Ascending aorta (tissue), 2 donors: ENCODE measurements at regions not wholly inside any gene's neighbourhood (a gene's known extent, or its start where the extent isn't known, plus 50 kb on each side); places are given as distances from the start of the nearest gene placed in this dataset.
"Not testable (repeated sequence)": the region's sequence is repeated elsewhere in the genome, so short reads cannot be mapped to it uniquely, and the experiment has no call there.

Experiments used
- DNase-seq, 2 donors: peaks; one replicate each; pipeline ENCODE4 v3.0.0-alpha.2; 2019; ENCODE audit warnings: low spot score in 2 of 2
- H3K27ac ChIP-seq, 2 donors: fragments of 200-600 bp; sonication (generic); one replicate each; pipeline ENCODE4 v1.5.1; 2016 to 2017; ENCODE audit warnings: mild to moderate bottlenecking in 1 of 2
- H3K27me3 ChIP-seq: fragments of 200-600 bp; sonication (generic); one replicate; pipeline ENCODE4 v1.5.1; 2017
- H3K36me3 ChIP-seq, 2 donors: fragments of 200-600 bp; sonication (generic); one replicate each; pipeline ENCODE4 v1.5.1; 2016
- H3K4me1 ChIP-seq, 2 donors: fragments of 200-600 bp; sonication (generic); one replicate each; pipeline ENCODE4 v1.5.1; 2016 to 2017; ENCODE audit warnings: mild to moderate bottlenecking in 1 of 2
- H3K4me3 ChIP-seq, 2 donors: fragments of 200-600 bp; sonication (generic); one replicate each; pipeline ENCODE4 v1.5.1; 2016 to 2017; ENCODE audit warnings: mild to moderate bottlenecking in 1 of 2
- H3K9me3 ChIP-seq, 2 donors: fragments of 200-600 bp; sonication (generic); one replicate each; pipeline ENCODE4 v1.5.1; 2016
- CTCF ChIP-seq, 3 experiments: fragments of 200-600 bp in 2 of 3; fragments of 450-650 bp in 1 of 3; sonication (generic) in 2 of 3; IDR thresholded peaks; one replicate each; pipeline ENCODE4 v1.5.1; 2016 to 2019; ENCODE audit warnings: antibody characterized with exemption in 3 of 3, mild to moderate bottlenecking in 1 of 3, moderate library complexity in 1 of 3
- intact Hi-C: fragments of 100-400 bp; cut with DNase I; formaldehyde crosslinking; loops from one replicate; pipeline ENCODE4 v1.15.1; 2023

GRCh38 chrX:65846974-65847373, 179.5 kb downstream of the MSN start:
- TF ChIP-seq CTCF (IDR thresholded peaks at IDR 0.05): no peak
- H3K27me3 ChIP-seq: no peaks in the 10 kb centered on the region
- H3K27ac ChIP-seq: no peak overlapping the region
- no peak for DNase-seq
- intact Hi-C loops: no loop called here
- H3K4me1 ChIP-seq: no peaks in the 10 kb centered on the region
- H3K36me3 ChIP-seq: no peaks in the 10 kb centered on the region
- H3K4me3 ChIP-seq: no peak overlapping the region
- H3K9me3 ChIP-seq: no peaks in the 10 kb centered on the region

GRCh38 chrX:65841263-65841662, 173.8 kb downstream of the MSN start:
- H3K36me3 ChIP-seq: no peaks in the 10 kb centered on the region
- no peak for DNase-seq
- H3K27me3 ChIP-seq: no peaks in the 10 kb centered on the region
- intact Hi-C loops: no loop called here
- no peaks in the 10 kb centered on the region for H3K4me1 ChIP-seq
- H3K27ac ChIP-seq: no peak overlapping the region
- no peak overlapping the region for H3K4me3 ChIP-seq
- H3K9me3 ChIP-seq: peaks cover 0 to 4% of the 10 kb centered on the region in 2 donors
- no peak for TF ChIP-seq CTCF (IDR thresholded peaks at IDR 0.05)

- intact Hi-C loops: no loop called here
- H3K27ac ChIP-seq: no peak overlapping the region
- H3K4me1 ChIP-seq: no peaks in the 10 kb centered on the region
- H3K27me3 ChIP-seq: no peaks in the 10 kb centered on the region
- H3K4me3 ChIP-seq: no peak overlapping the region
- peaks cover 0 to 4% of the 10 kb centered on the region in 2 donors for H3K9me3 ChIP-seq
- no peak for TF ChIP-seq CTCF (IDR thresholded peaks at IDR 0.05)
- H3K36me3 ChIP-seq: no peaks in the 10 kb centered on the region
- DNase-seq: no peak
Observed at GRCh38 chrX:65838674-65839073, 171.2 kb downstream of the MSN start.

- Histone ChIP-seq H3K4me3 (no peak overlapping the region), H3K27ac (no peak overlapping the region), H3K36me3 (no peaks in the 10 kb centered on the region), H3K9me3 (peaks cover 0 to 4% of the 10 kb centered on the region in 2 donors), H3K27me3 (no peaks in the 10 kb centered on the region), H3K4me1 (no peaks in the 10 kb centered on the region)
- DNase-seq: no peak
- intact Hi-C loops: no loop called here
- no peak for TF ChIP-seq CTCF (IDR thresholded peaks at IDR 0.05)
Observed at GRCh38 chrX:65837875-65838549, 170.6 kb downstream of the MSN start.

GRCh38 chrX:65831268-65831667, 163.8 kb downstream of the MSN start:
- DNase-seq: no peak
- Histone ChIP-seq H3K4me1 (no peaks in the 10 kb centered on the region), H3K27me3 (no peaks in the 10 kb centered on the region), H3K9me3 (no peaks in the 10 kb centered on the region), H3K4me3 (no peak overlapping the region), H3K36me3 (no peaks in the 10 kb centered on the region), H3K27ac (no peak overlapping the region)
- TF ChIP-seq CTCF (IDR thresholded peaks at IDR 0.05): no peak
- intact Hi-C loops: no loop called here

GRCh38 chrX:65828599-65828998, 161.1 kb downstream of the MSN start:
- H3K9me3 ChIP-seq: no peaks in the 10 kb centered on the region
- intact Hi-C loops: no loop called here
- DNase-seq: no peak
- no peak for TF ChIP-seq CTCF (IDR thresholded peaks at IDR 0.05)
- no peak overlapping the region for H3K4me3 ChIP-seq
- H3K27me3 ChIP-seq: no peaks in the 10 kb centered on the region
- H3K4me1 ChIP-seq: no peaks in the 10 kb centered on the region
- H3K27ac ChIP-seq: no peak overlapping the region
- H3K36me3 ChIP-seq: no peaks in the 10 kb centered on the region

GRCh38 chrX:65825226-65825625, 157.8 kb downstream of the MSN start:
- H3K27ac ChIP-seq, H3K4me1 ChIP-seq, H3K4me3 ChIP-seq, H3K36me3 ChIP-seq, intact Hi-C loops, DNase-seq, H3K9me3 ChIP-seq, H3K27me3 ChIP-seq: not testable (repeated sequence)
